ENCODE measurements at regions not wholly inside any gene's neighbourhood (a gene's known extent, or its start where the extent isn't known, plus 50 kb on each side); places are given as distances from the start of the nearest gene placed in this dataset.

GRCh38 chr7:41037691-41038090 is 665.2 kb downstream of the INHBA start:
- ATAC-seq (replicated peaks in 6 of 8), result no peak
- no peak overlapping the region for H3K27ac ChIP-seq
- WGBS, 10 experiments, result 89 to 100% (median 95%) methylated on average over 1 to 4 of the region's 5 CpGs; no CpG with 5 or more reads in 1 of the 10 experiments

GRCh38 chr7:41035794-41036193 is 667.1 kb downstream of the INHBA start:
- WGBS, 10 experiments, result 46 to 100% (median 68%) methylated on average over 1 to 4 of the region's 4 CpGs; no CpG with 5 or more reads in 5 of the 10 experiments
- H3K4me3 ChIP-seq, result no peak overlapping the region
- no peak overlapping the region for H3K27ac ChIP-seq
- no peak for ATAC-seq (replicated peaks in 6 of 8)
- in situ Hi-C loops (cut with MboI; ENCODE audit: low pct_unique_long_range_greater_than_20kb in 2 of 9, low sequenced_read_pairs in 9 of 9, unreplicated experiment in 9 of 9), result no loop called here
- H3K4me1 ChIP-seq (replicated peaks in 1 of 2), result no peaks in the 10 kb centered on the region

More at GRCh38 chr7:41037691-41038090, 665.2 kb downstream of the INHBA start:
- in situ Hi-C loops (cut with MboI; ENCODE audit: low pct_unique_long_range_greater_than_20kb in 2 of 9, low sequenced_read_pairs in 9 of 9, unreplicated experiment in 9 of 9), result no loop called here
- H3K4me1 ChIP-seq (replicated peaks in 1 of 2), result no peaks in the 10 kb centered on the region
- H3K4me3 ChIP-seq, result no peak overlapping the region

GRCh38 chr7:41033500-41033899 is 669.4 kb downstream of the INHBA start:
- 0 to 100% (median 78%) methylated on average over 1 of the region's 1 CpG; no CpG with 5 or more reads in 5 of the 10 experiments for WGBS, 10 experiments
- ATAC-seq (replicated peaks in 6 of 8), result peak in 3 of 8 experiments; percentile 88 to 94 (median 93)
- no peaks in the 10 kb centered on the region for H3K4me1 ChIP-seq (replicated peaks in 1 of 2)
- H3K4me3 ChIP-seq, result no peak overlapping the region
- in situ Hi-C loops (cut with MboI; ENCODE audit: low pct_unique_long_range_greater_than_20kb in 2 of 9, low sequenced_read_pairs in 9 of 9, unreplicated experiment in 9 of 9), result no loop called here
- no peak overlapping the region for H3K27ac ChIP-seq

- 16 to 100% (median 80%) methylated on average over 1 to 5 of the region's 5 CpGs; no CpG with 5 or more reads in 1 of the 10 experiments for WGBS, 10 experiments
- H3K4me1 ChIP-seq (replicated peaks in 1 of 2), result no peaks in the 10 kb centered on the region
- no peak for ATAC-seq (replicated peaks in 6 of 8)
- no peak overlapping the region for H3K27ac ChIP-seq
- H3K4me3 ChIP-seq, result no peak overlapping the region
- in situ Hi-C loops (cut with MboI; ENCODE audit: low pct_unique_long_range_greater_than_20kb in 2 of 9, low sequenced_read_pairs in 9 of 9, unreplicated experiment in 9 of 9), result no loop called here
Measured at GRCh38 chr7:41030673-41031072, 672.2 kb downstream of the INHBA start.

- no peaks in the 10 kb centered on the region for H3K4me1 ChIP-seq (replicated peaks in 1 of 2)
- no peak overlapping the region for H3K4me3 ChIP-seq
- no peak overlapping the region for H3K27ac ChIP-seq
- WGBS, 10 experiments, result 0 to 100% (median 57%) methylated on average over 1 to 4 of the region's 5 CpGs; no CpG with 5 or more reads in 4 of the 10 experiments
- ATAC-seq (replicated peaks in 6 of 8), result peak in 7 of 8 experiments; percentile 6 to 98 (median 96)
- in situ Hi-C loops (cut with MboI; ENCODE audit: low pct_unique_long_range_greater_than_20kb in 2 of 9, low sequenced_read_pairs in 9 of 9, unreplicated experiment in 9 of 9), result no loop called here
Measured at GRCh38 chr7:41029072-41029499, 673.8 kb downstream of the INHBA start.

- Histone ChIP-seq H3K4me3 (no peak overlapping the region), H3K27ac (no peak overlapping the region), H3K4me1 (replicated peaks in 1 of 2) (no peaks in the 10 kb centered on the region)
- in situ Hi-C loops (cut with MboI; ENCODE audit: low pct_unique_long_range_greater_than_20kb in 2 of 9, low sequenced_read_pairs in 9 of 9, unreplicated experiment in 9 of 9), result no loop called here
- WGBS, 10 experiments, result 20 to 100% (median 83%) methylated on average over 1 to 2 of the region's 2 CpGs; no CpG with 5 or more reads in 3 of the 10 experiments
- peak in 5 of 8 experiments; percentile 32 to 41 (median 37) for ATAC-seq (replicated peaks in 6 of 8)
Measured at GRCh38 chr7:41028580-41028979, 674.3 kb downstream of the INHBA start.

GRCh38 chr7:41027428-41028115 is 675.3 kb downstream of the INHBA start:
- Histone ChIP-seq H3K27ac (no peak overlapping the region), H3K4me1 (replicated peaks in 1 of 2) (no peaks in the 10 kb centered on the region), H3K4me3 (no peak overlapping the region)
- 3 to 100% (median 89%) methylated on average over 1 to 7 of the region's 7 CpGs; no CpG with 5 or more reads in 1 of the 10 experiments for WGBS, 10 experiments
- peak in 3 of 8 experiments; percentile 91 to 96 (median 91) for ATAC-seq (replicated peaks in 6 of 8)
- in situ Hi-C loops (cut with MboI; ENCODE audit: low pct_unique_long_range_greater_than_20kb in 2 of 9, low sequenced_read_pairs in 9 of 9, unreplicated experiment in 9 of 9), result no loop called here

GRCh38 chr7:41024126-41024525 is 678.8 kb downstream of the INHBA start:
- Histone ChIP-seq H3K27ac (no peak overlapping the region), H3K4me1 (replicated peaks in 1 of 2) (no peaks in the 10 kb centered on the region), H3K4me3 (no peak overlapping the region)
- in situ Hi-C loops (cut with MboI; ENCODE audit: low pct_unique_long_range_greater_than_20kb in 2 of 9, low sequenced_read_pairs in 9 of 9, unreplicated experiment in 9 of 9), result no loop called here
- no peak for ATAC-seq (replicated peaks in 6 of 8)
- WGBS, 10 experiments, result 49 to 97% (median 89%) methylated on average over 3 to 4 of the region's 4 CpGs; no CpG with 5 or more reads in 1 of the 10 experiments

GRCh38 chr7:41020056-41020455 is 682.8 kb downstream of the INHBA start:
- no peaks in the 10 kb centered on the region for H3K4me1 ChIP-seq (replicated peaks in 1 of 2)
- whole genome bisulfite sequencing, 10 experiments, result 83 to 100% (median 100%) methylated on average over 1 of the region's 1 CpG
- H3K27ac ChIP-seq, result no peak overlapping the region
- in situ Hi-C loops (cut with MboI; ENCODE audit: low pct_unique_long_range_greater_than_20kb in 2 of 9, low sequenced_read_pairs in 9 of 9, unreplicated experiment in 9 of 9), result no loop called here
- H3K4me3 ChIP-seq, result no peak overlapping the region
- ATAC-seq (replicated peaks in 6 of 8), result no peak

- Histone ChIP-seq H3K4me1 (replicated peaks in 1 of 2) (peaks cover 0 to 7% of the 10 kb centered on the region in 2 donors), H3K4me3 (no peak overlapping the region), H3K27ac (no peak overlapping the region)
- no peak for ATAC-seq (replicated peaks in 6 of 8)
- WGBS, 10 experiments, result 60 to 100% (median 89%) methylated on average over 1 to 5 of the region's 5 CpGs
- in situ Hi-C loops (cut with MboI; ENCODE audit: low pct_unique_long_range_greater_than_20kb in 2 of 9, low sequenced_read_pairs in 9 of 9, unreplicated experiment in 9 of 9), result no loop called here
Measured at GRCh38 chr7:41013117-41013516, 689.8 kb downstream of the INHBA start.

- Histone ChIP-seq H3K27ac (no peak overlapping the region), H3K4me3 (no peak overlapping the region), H3K4me1 (replicated peaks in 1 of 2) (peaks cover 0 to 7% of the 10 kb centered on the region in 2 donors)
- peak in 4 of 8 experiments; percentile 19 to 53 (median 49) for ATAC-seq (replicated peaks in 6 of 8)
- in situ Hi-C loops (cut with MboI; ENCODE audit: low pct_unique_long_range_greater_than_20kb in 2 of 9, low sequenced_read_pairs in 9 of 9, unreplicated experiment in 9 of 9), result no loop called here
- WGBS, 10 experiments, result 43 to 100% (median 83%) methylated on average over 1 to 6 of the region's 6 CpGs; no CpG with 5 or more reads in 2 of the 10 experiments
Measured at GRCh38 chr7:41012041-41012440, 690.8 kb downstream of the INHBA start.

- 30 to 100% (median 71%) methylated on average over 1 to 4 of the region's 4 CpGs; no CpG with 5 or more reads in 2 of the 10 experiments for WGBS, 10 experiments
- Histone ChIP-seq H3K4me3 (no peak overlapping the region), H3K4me1 (replicated peaks in 1 of 2) (peaks cover 0 to 7% of the 10 kb centered on the region in 2 donors), H3K27ac (no peak overlapping the region)
- in situ Hi-C loops (cut with MboI; ENCODE audit: low pct_unique_long_range_greater_than_20kb in 2 of 9, low sequenced_read_pairs in 9 of 9, unreplicated experiment in 9 of 9), result no loop called here
- ATAC-seq (replicated peaks in 6 of 8), result no peak
Measured at GRCh38 chr7:41010967-41011366, 691.9 kb downstream of the INHBA start.

- Histone ChIP-seq H3K4me3 (no peak overlapping the region), H3K4me1 (replicated peaks in 1 of 2) (peaks cover 0 to 7% of the 10 kb centered on the region in 2 donors), H3K27ac (no peak overlapping the region)
- in situ Hi-C loops (cut with MboI; ENCODE audit: low pct_unique_long_range_greater_than_20kb in 2 of 9, low sequenced_read_pairs in 9 of 9, unreplicated experiment in 9 of 9), result no loop called here
- WGBS, 10 experiments, result 2 to 100% (median 78%) methylated on average over 1 to 3 of the region's 3 CpGs
- peak in 2 of 8 experiments; percentile 52 to 54 for ATAC-seq (replicated peaks in 6 of 8)
Measured at GRCh38 chr7:41010418-41010817, 692.5 kb downstream of the INHBA start.
